ENCODE measurements at regions not wholly inside any gene's neighbourhood (a gene's known extent, or its start where the extent isn't known, plus 50 kb on each side); places are given as distances from the start of the nearest gene placed in this dataset.
"Not testable (repeated sequence)": the region's sequence is repeated elsewhere in the genome, so short reads cannot be mapped to it uniquely, and the experiment has no call there.

DNA sequence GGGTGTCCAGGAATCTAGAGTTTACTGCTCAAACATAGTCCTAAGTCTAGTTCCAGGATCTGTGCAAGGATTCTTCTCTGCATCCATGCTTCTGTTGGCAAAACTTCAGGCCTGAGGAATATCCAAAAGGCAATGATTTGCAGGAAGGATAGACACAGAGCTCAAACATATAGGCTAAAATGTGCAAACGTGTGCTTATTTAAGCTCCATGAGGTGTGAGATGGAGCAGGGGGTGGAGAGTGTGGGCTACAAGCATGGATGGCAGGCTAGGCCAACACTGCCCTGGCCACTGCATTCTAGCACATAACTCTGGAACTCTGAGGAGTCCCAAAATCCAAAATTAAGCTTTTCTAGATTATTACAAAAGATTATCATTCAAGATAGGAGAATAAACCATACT is 301.1 kb downstream of the PAX3 start:
- DNase-seq (ENCODE audit: low spot score): no peak

DNA sequence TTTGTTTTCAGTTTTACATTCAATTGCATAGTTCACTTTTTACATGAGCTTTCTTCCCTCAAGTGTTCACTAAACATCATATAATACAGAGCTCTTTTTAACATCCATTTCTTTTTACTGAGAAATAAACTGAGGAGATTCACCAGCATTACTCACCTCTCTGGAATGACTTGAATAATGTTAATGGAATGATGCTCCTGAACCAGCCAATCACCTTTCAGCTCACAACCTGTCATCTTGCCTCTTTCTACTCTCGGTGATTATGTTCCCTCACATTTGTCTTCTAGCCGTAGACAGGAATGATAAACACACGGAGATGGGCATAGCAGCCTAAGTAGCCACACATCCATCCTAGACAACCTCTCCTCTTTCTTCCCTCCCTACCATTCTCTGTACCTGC is 301.7 kb downstream of the PAX3 start:
- no peak for DNase-seq (ENCODE audit: low spot score)

DNA sequence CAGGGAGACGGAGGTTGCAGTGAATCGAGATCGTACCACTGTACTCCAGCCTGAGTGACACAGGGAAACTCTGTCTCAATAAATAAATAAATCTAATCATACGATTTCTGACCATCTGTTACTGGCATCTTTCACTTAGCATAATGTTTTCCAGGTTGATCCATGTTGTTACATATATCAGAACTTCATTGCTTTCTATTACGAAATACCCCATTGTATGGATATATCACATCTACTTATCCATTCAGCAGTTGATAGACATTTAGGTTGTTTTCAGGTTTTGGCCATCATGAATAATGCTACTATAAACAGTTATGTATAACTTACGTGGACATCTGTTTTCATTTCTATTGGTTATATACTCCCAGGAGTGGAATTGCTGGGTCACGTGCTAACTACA is 303.9 kb downstream of the PAX3 start:
- DNase-seq (ENCODE audit: low spot score): no peak

DNA sequence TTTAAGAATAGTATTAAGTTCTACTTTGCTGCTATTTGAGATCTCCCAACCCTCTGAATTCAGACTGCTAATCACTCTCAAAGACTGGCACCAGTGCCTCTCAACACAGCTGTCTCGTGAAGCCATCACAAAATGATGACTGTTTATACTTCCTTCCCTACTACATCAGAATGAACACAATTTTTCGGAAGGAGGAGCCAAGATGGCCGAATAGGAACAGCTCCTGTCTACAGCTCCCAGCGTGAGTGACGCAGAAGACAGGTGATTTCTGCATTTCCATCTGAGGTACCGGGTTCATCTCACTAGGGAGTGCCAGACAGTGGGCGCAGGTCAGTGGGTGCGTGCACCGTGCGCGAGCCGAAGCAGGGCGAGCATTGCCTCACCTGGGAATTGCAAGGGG is 314.4 kb downstream of the PAX3 start:
- DNase-seq (ENCODE audit: low spot score): not testable (repeated sequence)

DNA sequence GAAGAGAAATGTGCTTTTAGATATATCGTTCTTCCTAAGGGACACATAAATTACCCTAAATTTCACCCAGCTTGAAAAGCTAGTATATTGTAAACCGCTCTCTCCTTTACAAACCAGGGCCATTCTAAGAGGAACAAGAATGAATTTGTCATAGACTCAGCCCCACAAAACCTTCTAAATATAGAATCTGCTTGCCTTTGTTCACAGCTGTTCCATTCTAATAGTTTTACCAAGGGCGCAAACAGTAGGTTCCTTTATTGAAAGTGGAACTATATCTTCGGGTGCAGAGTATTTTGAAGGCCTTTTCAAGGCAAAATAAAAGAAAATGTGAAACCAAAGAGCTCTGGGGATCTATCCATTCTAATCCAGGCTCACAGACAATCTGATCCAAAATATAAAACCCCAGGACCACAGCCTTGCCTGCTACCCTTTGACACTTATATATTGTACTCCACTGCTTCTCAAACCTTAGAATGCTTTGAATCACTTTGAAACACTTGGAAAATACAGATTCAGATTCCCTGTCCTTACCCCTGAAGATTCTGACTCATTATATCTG is 316.8 kb downstream of the PAX3 start:
- no peak for DNase-seq (ENCODE audit: low spot score)

DNA sequence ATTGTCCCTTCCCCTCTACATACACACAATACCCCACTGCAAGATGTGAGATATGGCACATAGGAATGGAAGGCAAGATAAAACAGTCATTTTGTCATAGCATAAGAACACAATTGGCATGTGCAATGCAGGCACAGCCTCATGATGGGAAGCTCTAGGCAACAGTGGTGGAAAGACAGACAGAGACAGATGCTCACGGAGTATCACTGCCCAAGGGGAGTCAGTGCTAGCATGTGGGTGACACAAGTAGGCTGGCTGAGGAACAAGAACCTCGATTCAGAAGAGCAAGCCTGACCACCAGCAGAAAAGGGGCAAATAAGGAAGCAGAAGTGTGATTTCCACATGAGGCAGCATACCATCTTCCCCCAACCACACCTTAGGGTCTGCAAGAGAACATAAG is 323.6 kb downstream of the PAX3 start:
- DNase-seq (ENCODE audit: low spot score): no peak

DNA sequence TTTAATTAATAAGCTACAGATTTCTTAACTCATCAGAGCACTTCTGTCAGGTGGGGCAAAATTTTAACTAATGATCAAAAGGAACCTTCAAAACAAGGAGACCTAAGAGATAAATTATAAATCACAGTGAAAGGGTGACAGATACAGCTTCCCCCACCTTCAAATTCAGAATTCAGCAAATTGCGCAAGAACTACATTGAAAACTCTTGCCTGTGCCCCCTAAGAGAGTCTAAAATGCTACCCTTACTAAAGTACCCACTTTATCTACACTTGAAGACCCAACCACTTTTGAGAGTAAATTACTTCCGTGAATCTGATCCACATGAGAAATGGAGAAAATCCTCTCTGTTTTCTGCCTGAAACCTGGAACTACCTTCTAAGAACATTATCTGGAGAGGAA is 324.9 kb downstream of the PAX3 start:
- no peak for DNase-seq (ENCODE audit: low spot score)

DNA sequence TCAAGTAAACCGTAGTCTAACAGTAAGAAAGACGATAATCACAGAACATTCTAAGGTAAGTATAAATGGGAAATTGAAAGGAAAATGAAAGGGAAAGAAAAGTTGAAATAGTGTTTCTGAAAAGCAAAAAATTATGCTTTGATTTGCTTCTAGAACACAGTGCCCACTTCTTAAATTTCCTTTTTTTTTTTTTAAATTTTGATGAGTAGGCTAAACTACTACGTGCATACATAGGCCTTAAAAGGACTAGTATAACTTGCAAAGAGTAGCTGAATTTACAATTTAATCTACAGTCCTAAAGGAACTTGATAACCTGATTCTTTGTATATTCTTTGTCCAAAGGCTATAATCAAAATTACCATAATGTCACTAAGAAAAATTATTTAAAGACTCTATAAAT is 325.3 kb downstream of the PAX3 start:
- no peak for DNase-seq (ENCODE audit: low spot score)

DNA sequence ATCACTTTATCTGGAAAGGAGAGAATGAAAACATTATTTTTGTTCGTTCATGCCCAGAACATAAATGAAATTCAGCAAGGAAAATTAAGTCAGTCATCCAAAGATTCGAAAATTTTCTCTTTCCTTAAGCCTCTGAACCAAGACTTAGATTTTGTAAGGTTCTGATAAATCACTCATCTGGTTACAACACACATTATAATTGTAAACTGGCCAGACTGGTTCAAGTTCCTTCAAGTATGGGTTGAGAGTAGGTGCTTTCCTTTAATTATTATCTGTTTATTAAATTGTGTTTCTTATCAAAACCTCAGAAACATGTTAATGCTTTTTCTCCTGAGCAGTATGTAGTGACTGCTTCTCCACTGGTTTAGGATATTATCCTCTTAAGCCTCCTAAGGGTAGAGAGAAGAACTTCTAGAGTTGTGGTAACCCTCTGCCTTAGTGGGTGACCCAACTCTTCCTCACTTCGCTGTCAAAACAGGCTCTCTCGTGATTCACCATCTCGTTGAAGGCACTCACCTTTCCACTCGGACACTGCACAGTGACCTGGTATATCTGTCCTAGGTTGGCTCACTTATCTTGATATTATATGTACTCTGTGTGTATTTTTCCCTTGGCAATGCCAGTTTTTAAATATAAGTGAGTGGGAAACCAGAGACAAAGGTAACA is 325.9 kb downstream of the PAX3 start:
- DNase-seq (ENCODE audit: low spot score): no peak

DNA sequence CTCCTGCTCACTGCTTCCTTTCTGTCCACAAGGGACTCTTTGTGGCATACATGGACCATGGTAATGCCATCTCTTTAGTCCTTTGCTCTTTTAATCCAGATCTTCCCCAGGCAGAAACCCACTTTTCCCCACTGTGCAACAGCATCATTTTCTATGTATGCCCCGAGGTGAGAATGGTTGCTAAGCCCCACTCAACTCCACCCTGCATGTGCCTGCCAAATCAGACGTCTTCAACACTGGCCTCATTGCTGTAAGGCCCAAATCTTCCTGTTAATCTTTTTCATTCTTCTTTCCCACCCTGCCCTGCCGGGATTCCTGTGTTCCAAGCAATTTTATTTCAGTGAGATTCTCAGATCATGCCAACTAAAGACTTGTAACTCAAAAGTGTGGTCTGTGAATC is 328.4 kb downstream of the PAX3 start:
- DNase-seq (ENCODE audit: low spot score): no peak

DNA sequence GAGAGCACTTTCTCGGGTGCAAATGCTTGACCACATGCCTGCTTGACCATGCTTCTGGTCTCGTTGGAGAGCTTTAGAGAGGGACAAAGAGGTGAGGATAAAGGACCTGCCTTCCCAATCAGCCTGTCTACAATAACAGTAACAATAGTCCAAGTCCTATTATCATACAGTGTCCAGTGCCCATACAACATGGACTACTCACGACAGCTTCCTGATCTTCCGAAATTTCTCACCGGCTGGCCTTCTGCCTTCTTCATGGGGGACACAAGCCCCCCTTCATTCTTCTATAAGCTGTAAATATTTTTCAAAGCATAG is 329.0 kb downstream of the PAX3 start:
- no peak for DNase-seq (ENCODE audit: low spot score)

DNA sequence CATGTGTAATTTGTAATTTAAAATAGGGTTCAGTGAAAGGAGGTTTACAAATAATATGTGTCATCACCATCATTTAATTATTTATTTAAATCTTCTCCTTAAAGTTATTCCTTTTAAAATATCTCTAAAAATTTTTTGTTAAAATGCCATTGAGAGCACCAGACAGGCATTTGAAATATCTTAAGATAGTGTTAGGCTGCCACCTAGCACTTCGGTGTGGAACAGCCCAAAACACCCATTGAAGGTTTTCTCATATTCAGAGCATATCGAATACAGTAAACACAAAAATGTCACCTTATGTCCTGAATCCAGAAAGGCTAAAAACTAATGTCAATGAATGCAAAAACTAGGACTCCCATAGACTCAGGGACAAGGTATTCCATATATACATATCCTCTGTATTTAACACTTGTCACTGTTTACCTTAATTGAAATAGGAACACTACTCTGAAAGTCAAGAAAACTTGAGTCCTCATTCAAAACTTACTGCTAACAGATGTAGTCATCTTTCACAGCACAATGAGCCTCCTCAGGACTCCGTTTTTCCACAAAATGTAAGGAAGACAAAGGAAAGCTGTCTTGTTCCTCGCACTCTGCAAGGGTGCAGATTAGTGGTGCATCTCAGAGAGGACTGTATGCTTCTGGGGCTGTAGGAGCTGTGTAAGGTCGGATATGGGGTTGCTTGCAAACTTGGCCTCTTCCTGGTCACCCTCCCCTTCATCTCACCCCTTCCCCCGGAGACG is 329.5 kb downstream of the PAX3 start:
- peak; percentile 15 for DNase-seq (ENCODE audit: low spot score)

DNA sequence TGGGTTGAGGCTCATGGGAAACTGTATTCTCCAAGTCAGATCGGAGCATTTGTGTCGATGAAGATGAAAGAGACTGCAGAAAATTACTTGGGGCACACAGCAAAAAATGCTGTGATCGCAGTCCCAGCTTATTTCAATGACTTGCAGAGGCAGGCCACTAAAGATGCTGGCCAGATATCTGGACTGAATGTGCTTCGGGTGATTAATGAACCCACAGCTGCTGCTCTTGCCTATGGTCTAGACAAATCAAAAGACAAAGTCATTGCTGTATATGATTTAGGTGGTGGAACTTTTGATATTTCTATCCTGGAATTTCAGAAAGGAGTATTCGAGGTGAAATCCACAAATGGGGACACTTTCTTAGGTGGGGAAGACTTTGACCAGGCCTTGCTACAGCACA is 336.6 kb downstream of the PAX3 start:
- DNase-seq (ENCODE audit: low spot score): no peak

DNA sequence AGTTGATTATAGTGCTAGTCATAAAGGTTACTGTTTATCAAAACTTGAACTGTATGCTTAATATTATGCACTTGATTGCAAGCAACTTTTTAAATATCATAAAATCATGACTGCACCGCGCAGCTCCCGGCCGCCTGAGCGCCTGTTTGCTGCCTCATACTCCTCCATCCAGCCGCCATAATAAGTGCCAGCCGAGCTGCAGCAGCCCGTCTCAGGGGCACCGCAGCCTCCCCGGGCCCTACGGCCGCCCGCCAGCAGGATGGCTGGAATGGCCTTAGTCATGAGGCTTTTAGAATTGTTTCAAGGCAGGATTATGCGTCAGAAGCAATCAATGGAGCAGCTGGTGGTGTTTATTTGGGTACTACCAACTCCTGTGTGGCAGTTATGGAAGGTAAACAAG is 337.2 kb downstream of the PAX3 start:
- no peak for DNase-seq (ENCODE audit: low spot score)

DNA sequence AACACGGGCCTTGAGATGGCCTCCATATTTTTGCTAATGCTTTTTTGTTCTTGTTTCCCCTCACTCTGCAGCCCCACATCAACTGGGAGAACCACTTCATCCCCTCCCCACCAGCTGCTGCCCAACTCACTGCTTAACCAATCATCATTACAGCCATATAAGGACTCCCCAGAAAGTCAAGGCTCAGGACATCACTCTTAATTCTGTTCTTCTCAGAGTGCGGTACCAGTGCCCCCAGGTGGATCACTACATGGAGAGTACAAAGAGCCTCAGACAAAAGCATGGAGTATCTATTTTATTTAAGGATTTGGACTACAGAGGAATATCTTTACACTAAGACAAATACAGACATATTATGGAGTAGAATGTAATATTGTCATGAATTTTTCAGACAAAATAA is 340.6 kb downstream of the PAX3 start:
- DNase-seq (ENCODE audit: low spot score): no peak

DNA sequence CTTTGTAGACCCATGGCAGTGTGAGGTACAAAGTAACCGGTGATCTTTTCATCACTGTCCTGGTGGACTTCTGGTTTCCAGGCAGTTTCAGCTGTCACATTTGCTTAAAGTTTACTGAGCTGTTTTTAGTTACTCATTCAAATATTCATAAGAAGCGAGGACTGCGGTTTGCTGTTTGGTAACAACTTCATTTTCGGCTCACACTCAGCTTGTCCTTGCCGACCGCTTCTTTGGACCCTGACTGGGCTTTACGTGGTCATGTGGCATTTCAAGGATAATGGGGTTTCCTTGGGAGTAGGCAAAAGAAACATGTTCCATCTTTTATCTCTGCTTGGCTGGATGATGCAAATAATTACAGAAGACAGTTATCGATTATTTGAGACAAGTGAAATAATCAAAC is 350.7 kb downstream of the PAX3 start:
- no peak for DNase-seq (ENCODE audit: low spot score)

DNA sequence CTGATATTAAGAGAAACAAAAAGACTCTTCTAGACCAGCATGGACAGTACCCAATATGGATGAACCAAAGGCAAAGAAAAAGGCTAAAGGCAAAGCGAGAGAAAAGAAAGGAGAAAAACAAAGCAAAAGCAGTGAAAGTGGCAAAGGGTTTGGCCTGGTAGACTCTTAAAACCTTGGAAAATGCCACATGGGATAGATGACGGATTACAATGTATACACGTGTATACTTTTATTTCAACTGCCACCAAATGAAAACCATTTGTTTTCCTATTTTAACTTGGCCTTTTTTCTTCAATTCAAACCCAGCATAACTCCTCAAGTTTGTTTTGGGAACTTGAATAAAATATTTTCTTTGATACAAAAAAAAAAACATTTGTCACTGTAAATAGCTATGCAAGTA is 354.3 kb downstream of the PAX3 start:
- not testable (repeated sequence) for DNase-seq (ENCODE audit: low spot score)

DNA sequence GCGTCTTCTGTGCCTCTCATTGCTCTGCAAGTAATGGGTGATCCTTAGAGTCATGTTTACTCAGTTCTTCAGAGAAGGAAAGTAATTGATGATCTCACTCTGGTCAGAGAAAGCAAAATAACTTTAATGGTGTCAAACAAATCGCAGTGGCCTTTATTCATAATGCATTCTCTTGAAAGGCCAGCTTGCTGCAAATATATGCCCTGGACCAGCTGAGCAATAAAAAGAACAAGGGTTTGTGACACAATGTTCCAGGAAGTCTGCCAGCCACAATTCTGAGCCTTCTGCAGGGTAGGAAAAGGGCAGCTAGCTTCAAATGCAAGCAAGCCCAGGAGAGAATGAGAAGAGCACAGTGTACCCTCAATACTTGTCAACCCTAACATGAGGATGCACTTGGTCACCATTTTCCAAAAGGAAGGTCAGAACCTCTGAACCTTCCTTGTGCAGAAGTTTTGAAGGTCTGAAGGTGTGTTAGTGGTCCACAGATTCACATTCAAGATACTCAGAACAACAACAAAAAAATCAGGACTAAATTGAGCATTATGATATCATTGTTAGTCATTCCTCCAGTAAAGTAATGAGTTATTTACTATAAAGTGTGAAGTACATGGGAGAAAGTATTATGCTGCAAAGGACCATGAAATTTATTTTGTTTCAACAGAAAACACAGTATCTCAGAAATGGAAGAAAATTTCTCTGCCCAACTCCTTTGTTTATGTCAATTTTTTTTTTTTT is 355.6 kb downstream of the PAX3 start:
- peak; percentile 12 for DNase-seq (ENCODE audit: low spot score)

DNA sequence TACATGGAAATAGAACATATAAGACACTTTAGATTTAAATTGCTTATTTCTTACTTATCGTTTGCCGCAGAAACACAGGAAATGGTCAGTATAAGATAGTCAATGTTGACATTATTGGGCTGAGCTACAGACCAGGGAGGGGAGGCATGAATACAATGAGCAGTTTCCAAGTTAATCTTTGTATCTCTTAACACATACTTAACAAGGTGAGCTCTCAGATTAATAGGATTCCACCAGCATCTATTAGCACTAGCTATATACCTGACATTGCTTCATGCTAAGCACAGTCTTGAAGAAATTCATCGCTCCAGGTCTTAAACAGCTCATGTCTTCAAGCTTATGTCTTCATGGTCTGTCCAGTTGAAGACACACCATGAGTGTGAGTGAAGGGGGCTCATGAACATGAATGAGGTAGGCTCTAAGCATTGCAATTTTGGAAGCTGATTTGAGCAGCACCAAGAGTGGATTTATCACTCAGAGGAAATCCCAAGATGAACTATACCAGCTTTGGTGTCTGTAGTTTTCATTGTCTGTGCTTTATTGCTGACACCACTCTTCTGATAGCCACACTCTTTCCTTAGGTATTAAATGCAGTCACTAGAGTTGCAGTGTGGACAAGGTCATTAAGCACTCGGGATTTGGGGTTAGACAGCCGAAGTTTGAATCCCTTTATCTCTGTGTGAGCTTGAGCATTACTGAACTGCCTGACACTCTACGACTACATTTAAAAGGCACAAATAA is 359.3 kb upstream of the EPHA4 start:
- no peak for DNase-seq (ENCODE audit: low spot score)

DNA sequence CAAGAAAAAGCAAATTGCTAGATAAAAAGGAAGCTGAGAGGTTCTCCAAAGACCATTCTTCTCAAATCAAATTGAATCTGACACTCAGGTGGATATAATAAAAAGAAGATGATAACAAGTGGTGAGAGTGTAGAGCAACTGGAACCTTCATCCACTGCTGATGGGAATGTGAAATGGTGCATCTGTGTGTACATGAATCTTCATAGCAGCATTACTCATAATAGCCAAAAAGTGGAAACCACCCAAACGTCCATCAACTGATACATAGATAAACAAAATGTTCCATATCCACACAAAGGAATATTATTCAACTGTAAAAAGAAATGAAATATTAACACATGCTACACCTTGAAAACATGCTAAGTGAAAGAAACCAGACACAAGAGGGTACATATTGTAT is 357.2 kb upstream of the EPHA4 start:
- DNase-seq (ENCODE audit: low spot score): no peak

DNA sequence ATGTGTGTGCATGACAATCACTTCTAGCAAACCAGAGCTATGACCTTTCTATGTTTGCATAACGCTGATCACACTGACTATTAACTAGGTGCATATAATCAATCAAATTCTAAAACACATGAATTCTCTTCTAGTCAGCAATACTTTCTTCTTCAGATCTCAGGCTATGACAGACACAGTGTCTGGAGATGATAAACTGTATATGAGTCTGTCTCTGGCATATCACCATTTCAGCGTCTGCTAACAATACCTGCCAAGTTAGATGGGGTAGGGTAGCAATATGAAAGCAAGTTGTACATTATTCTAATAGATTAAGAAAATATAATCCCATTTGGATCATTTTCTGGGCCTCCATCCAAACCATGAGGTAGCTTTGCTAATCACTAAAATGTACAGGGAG is 354.2 kb upstream of the EPHA4 start:
- no peak for DNase-seq (ENCODE audit: low spot score)

DNA sequence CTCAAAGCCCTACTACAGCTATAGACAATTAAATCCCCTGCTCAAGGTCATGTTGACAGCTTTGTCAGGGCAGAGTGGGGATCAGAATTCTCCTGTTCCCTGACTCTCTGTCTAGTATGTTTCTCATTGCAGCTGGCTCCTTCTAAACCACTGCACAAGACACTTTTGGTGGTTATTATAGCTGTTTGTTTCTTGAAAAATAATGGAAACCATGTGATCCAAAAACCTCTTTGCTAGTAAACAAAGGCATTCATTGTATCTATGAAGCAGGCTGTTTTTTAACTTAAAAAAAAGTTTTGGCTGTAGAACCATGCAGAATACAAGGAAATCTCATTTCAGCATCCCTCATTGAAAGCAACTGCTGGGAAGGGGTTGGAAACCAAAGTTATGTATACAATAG is 352.5 kb upstream of the EPHA4 start:
- DNase-seq (ENCODE audit: low spot score): no peak
